ENCODE measurements at regions not wholly inside any gene's neighbourhood (a gene's known extent, or its start where the extent isn't known, plus 50 kb on each side); places are given as distances from the start of the nearest gene placed in this dataset.

DNA sequence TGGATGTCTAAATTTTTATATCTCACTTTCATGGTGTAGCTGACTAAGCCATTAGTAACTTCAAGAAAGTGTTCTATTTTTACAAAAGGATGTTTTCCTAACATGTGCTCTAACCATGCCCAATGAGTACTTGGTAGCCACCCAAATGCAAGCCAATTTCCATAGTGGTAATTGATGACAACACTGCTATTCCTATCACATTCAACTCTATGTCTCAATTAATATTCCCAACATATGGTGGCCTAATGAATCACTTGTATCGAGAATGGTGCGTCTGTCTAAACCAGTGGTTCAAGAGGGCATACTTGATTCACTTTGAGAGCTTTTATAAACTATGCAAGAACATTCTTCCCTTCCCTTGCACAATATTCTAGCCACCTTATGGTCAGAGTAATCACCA, 112.9 kb upstream of the GPRIN3 start:
- H3K36me3 ChIP-seq (ENCODE audit: control insufficient read depth, insufficient read depth, low read length) = no peaks in the 10 kb centered on the region
- DNase-seq (ENCODE audit: low read depth) (no peak), FAIRE-seq (no peak)
- H3K27me3 ChIP-seq (ENCODE audit: control insufficient read depth, insufficient read depth, low read length) = no peaks in the 10 kb centered on the region
- H3K4me3 ChIP-seq (ENCODE audit: low read depth, low read length) = no peak overlapping the region
- TF ChIP-seq, protein P1, sequence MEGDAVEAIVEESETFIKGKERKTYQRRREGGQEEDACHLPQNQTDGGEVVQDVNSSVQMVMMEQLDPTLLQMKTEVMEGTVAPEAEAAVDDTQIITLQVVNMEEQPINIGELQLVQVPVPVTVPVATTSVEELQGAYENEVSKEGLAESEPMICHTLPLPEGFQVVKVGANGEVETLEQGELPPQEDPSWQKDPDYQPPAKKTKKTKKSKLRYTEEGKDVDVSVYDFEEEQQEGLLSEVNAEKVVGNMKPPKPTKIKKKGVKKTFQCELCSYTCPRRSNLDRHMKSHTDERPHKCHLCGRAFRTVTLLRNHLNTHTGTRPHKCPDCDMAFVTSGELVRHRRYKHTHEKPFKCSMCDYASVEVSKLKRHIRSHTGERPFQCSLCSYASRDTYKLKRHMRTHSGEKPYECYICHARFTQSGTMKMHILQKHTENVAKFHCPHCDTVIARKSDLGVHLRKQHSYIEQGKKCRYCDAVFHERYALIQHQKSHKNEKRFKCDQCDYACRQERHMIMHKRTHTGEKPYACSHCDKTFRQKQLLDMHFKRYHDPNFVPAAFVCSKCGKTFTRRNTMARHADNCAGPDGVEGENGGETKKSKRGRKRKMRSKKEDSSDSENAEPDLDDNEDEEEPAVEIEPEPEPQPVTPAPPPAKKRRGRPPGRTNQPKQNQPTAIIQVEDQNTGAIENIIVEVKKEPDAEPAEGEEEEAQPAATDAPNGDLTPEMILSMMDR (IDR thresholded peaks at IDR 0.05; ENCODE audit: insufficient read depth, low read length, severe bottlenecking) = no peak

DNA sequence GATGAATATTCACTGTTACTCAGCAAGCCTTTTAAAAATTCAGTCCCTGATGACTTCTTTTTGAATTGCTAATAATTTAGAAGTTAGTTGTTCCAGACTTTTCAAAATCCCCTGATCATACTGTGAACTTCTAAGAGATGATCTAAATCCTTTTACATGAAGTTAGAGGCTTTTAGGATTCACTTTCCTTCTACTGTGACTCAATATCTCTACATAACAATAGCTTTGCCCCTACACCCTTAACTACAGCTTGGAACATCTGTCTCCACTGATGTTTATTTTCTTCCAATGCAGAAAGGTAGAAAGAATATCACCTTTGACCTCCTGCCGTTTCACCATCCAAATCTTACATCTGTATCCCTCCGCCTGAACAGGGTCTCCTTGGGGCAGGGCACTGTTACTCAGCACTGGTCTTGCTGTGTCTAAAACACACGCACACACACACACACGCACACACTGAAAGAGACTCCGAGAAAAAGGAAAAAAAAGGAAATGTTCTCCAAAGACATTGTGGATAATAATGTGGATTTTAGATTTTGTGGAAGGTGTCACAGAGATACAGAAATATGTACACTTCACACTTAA, 111.6 kb upstream of the GPRIN3 start:
- Histone ChIP-seq H3K36me3 (ENCODE audit: control insufficient read depth, insufficient read depth, low read length) (no peaks in the 10 kb centered on the region), H3K27me3 (ENCODE audit: control insufficient read depth, insufficient read depth, low read length) (no peaks in the 10 kb centered on the region), H3K4me3 (ENCODE audit: low read depth, low read length) (no peak overlapping the region)
- DNase-seq (ENCODE audit: low read depth) (no peak), FAIRE-seq (no peak)
- TF ChIP-seq, protein P1 (IDR thresholded peaks at IDR 0.05; ENCODE audit: insufficient read depth, low read length, severe bottlenecking) = no peak

DNA sequence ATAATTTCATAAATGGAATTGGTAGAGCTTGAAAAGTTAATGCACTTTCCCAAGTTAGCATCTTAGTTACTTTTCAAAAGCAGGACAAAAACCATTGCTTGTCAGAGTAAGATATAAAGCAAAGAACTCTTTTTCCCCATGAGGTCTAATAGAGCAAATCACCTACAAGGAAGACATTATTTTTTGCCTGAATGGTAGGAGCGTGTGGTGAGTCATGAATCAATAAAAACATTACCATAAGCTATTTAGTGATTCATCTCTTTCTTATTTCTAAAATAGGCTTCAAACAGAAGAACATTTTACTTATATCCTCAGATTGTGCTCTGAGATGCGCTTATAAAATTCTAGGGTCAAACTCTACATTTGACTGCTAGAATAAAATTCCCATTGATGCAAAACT, 109.4 kb upstream of the GPRIN3 start:
- no peak overlapping the region for H3K4me3 ChIP-seq (ENCODE audit: low read depth, low read length)
- no peak for FAIRE-seq
- DNase-seq (ENCODE audit: low read depth) = peak; percentile 18
- no peaks in the 10 kb centered on the region for H3K27me3 ChIP-seq (ENCODE audit: control insufficient read depth, insufficient read depth, low read length)
- TF ChIP-seq, protein P1 (IDR thresholded peaks at IDR 0.05; ENCODE audit: insufficient read depth, low read length, severe bottlenecking) = no peak
- H3K36me3 ChIP-seq (ENCODE audit: control insufficient read depth, insufficient read depth, low read length) = no peaks in the 10 kb centered on the region

DNA sequence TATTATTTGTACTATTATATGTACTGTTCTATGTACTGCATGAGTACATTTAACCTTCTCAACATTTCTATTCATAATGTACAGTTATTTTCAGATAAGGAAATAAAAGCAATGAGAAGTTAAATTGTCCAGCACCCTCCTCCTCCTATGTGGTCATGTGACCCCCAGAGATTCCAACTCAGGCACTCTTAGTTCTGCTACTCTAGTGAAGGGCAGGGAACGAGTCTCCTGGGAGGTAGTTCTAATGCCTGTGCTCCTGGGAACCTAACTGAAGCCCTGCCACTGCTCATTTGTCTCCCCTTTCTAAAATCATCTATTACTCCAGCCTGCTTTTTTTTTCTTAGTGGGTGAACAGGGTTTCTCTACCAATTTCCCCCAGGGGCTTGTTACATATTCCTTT, 105.9 kb upstream of the GPRIN3 start:
- TF ChIP-seq, protein P1 (IDR thresholded peaks at IDR 0.05; ENCODE audit: insufficient read depth, low read length, severe bottlenecking) = no peak
- no peak for FAIRE-seq
- Histone ChIP-seq H3K27me3 (ENCODE audit: control insufficient read depth, insufficient read depth, low read length) (no peaks in the 10 kb centered on the region), H3K4me3 (ENCODE audit: low read depth, low read length) (no peak overlapping the region), H3K36me3 (ENCODE audit: control insufficient read depth, insufficient read depth, low read length) (no peaks in the 10 kb centered on the region)
- DNase-seq (ENCODE audit: low read depth) = no peak

DNA sequence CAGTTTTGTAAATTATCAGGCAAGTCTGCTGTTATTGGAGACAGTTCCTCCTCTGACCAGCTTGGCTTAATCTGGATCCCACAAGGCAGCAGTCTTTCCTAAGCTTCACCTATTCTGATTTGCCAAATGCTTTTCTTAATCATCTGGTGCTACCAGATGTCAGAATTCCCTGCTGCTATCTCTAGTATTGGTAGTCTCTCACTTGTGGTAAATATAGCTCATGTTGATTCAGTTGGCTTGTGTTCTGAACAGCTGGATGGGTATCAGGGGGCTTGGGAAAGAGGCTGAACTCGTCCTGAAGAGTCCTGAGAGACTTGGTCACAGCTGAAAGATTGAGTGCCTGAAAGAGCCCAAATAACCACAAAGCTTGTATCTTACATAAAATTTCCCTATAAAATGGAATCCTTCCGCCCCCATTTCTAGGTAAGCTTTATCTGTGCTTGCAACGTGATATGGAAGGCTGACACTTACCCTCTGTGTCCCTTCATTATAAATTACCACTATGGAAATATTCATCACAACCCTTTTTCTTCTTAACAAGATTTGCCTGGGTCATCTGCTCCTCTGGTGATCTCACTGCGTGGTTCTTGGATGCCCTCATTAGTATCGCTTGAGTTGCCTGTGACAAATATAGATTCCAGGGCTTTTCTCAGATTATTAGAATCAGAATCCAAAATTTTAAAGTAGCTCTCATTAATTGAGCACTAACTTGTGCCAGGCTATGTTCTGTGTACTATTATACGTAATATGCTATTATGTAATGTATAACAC, 104.1 kb upstream of the GPRIN3 start:
- DNase-seq (ENCODE audit: low read depth) (no peak), FAIRE-seq (no peak)
- H3K27me3 ChIP-seq (ENCODE audit: control insufficient read depth, insufficient read depth, low read length) = no peaks in the 10 kb centered on the region
- TF ChIP-seq, protein P1 (IDR thresholded peaks at IDR 0.05; ENCODE audit: insufficient read depth, low read length, severe bottlenecking) = no peak
- H3K4me3 ChIP-seq (ENCODE audit: low read depth, low read length) = no peak overlapping the region
- H3K36me3 ChIP-seq (ENCODE audit: control insufficient read depth, insufficient read depth, low read length) = no peaks in the 10 kb centered on the region

Data from bronchial epithelial cell (primary cell).